Hindlimb muscle (tissue), 1 donor: ENCODE measurements at regions not wholly inside any gene's neighbourhood (a gene's known extent, or its start where the extent isn't known, plus 50 kb on each side); places are given as distances from the start of the nearest gene placed in this dataset.
"Not testable (repeated sequence)": the region's sequence is repeated elsewhere in the genome, so short reads cannot be mapped to it uniquely, and the experiment has no call there.

Experiments used
- DNase-seq: peaks from one replicate; pipeline ENCODE4 v3.0.0-alpha.2; 2013

DNA sequence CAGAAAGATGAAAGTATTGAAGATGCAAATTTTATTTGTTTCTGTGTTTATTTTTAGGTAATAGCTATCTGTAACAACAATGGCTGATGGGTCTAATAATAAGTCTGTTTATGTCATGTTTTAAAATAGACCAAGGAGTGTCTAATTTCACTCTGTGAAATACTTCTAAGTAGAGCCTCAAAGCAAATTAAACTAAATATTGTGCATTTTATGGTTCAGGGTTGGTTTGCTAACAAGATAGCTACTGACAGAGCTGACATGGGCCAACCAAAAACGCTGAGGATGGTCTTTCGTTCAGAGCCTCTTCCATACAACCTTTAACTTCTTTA, 437.6 kb upstream of the CTSO start:
- DNase-seq: peak; percentile 4

DNA sequence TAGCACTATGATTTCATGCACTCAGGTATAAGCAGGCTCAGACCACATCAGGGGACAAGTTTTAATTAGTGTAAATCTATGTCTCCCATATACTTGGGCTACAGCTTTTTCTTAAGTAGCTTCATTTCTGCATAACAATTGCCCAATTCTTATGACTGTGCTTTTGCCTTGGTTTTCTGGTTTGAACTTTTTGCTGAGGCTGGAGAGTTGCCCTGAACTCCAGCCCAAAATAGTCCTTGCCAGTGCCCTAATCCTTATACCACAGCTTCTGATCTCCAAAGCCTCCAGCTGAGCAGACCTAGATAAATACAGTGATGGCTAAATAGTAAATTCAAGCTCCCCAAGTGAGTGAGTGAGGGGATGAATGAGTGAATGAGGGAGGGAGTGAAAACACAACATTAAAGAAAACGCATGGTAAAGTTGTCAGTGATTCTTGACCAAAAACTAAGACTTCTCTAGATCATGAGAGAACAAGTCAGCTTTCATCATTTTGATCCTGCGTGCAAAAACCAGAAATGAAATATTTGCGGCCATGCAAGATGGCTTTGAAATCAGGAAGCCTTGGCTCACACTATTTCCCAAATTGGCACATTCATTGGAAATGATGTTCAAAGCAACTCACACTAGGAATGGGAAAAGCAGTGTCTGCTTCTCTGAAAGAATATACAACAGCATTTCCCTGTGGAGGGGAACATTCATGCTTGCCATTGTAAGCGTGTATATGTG, 437.1 kb upstream of the CTSO start:
- peak; percentile 51 for DNase-seq

DNA sequence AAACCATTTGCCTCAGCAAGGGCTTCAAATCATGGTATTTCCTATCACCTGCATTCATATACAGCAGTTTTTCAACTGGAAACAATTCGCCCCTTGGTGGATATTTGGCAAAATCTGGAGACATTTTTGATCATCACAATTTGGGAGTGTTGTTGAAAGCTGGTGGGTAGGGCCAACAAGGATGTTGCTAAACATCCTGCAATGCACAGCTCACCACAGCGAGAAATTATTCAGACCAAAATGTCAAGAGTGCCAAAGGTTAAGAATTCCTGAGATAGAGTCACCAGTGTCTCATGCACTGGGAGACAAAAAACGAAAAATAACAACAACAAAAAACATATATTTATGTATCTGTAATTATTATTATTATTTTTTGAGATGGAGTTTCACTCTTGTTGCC, 435.2 kb upstream of the CTSO start:
- no peak for DNase-seq

DNA sequence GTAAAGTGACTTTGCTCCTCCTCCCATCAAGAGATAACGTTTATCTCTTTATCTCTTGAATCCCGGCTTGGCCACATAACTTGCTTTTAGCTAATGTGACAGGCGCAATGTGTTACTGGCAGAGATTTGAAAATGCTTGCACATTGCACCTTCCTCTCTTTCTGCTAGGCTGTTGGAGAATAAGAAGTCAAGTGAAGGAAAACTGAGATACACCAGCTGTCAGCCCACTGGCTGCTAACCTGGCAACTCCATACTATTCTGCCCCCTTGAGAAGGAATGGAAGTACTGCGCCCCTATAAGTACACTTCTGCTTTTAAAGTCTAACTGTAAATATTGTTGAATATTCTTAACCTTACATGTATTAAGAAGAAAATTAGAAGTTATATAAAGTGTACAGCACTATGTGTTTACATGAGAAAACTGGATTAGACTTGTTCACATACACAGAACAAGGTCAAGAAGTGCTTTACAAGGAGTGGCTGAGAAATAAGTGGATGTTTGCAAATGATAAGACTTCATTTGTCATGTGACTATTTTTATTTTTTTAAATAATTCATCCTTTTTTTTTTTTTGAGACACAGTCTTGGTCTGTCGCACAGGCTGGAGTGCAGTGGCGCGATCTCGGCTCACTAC, 424.5 kb upstream of the CTSO start:
- no peak for DNase-seq

DNA sequence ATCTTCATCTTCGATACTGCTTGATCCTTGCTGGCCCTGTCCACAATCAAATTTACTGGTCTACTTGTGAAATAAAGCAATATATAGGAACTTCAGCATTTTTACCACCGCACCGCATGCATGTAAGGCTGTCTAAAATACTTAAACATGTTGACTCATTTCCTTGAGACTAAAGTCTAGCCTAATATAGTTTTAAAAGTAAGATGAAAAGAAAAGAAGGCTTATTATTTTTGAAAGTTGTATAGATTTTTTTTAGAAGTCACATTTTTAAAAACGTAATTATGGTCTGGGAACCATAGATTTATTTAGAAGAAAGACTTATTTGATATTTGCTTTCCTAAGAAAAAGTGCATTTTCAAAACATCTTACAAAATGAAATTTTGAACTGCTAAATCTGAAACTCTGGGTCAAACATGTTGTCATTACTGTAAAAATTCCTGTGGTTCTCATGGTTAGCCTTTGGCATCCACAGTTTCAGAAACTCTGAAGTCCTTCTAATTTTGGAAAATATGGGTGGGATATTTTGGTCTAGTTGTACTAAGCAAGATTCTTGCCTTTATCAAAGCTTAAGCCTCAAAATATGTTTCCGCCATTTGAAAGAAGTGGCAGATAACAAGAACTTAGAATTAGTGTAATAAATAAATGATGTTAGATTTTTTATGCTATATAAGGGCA, 423.5 kb upstream of the CTSO start:
- no peak for DNase-seq

DNA sequence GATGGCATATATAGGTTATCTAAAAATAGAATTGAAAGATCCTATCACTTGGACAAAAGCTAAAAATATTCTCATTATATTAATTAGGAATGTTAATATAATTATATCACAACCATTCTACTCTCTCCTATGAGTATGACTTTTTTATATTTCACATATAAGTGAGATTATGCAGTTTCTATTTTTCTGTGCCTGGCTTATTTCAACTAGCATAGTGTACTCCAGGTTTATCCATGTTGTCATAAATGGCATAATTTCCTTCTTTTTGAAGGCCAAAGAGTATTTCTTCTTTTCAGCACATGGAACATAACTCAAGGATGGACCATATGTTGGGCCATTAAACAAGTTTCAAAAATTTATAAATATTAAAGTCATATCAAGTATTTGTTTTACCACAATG, 421.2 kb upstream of the CTSO start:
- no peak for DNase-seq

DNA sequence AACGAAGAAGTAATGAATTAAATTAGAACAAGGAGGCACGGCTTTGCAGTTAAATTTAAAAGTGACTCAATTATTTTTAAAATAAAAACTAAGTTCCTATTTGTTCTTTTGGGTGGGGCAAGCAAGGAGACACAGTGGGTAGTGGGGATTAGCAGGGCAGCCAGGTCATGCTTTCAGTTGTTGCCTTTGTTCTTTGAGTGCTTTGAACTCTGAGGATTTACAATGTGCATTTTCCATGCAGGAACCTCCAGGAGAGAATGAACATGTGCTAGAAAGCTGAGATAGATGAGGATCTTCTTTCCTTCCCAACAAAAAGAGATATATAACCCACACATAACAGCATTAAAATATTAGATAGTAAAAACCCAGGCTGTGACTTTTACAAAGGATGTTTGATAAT, 420.4 kb upstream of the CTSO start:
- no peak for DNase-seq

DNA sequence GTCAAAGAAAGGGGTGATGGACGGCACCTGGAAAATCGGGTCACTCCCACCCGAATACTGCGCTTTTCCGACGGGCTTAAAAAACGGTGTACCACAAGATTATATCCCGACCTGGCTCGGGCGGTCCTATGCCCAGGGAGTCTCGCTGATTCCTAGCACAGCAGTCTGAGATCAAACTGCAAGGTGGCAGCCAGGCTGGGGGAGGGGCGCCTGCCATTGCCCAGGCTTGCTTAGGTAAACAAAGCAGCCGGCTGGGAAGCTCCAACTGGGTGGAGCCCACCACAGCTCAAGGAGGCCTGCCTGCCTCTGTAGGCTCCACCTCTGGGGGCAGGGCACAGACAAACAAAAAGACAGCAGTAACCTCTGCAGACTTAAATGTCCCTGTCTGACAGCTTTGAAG, 413.8 kb upstream of the CTSO start:
- DNase-seq: not testable (repeated sequence)

DNA sequence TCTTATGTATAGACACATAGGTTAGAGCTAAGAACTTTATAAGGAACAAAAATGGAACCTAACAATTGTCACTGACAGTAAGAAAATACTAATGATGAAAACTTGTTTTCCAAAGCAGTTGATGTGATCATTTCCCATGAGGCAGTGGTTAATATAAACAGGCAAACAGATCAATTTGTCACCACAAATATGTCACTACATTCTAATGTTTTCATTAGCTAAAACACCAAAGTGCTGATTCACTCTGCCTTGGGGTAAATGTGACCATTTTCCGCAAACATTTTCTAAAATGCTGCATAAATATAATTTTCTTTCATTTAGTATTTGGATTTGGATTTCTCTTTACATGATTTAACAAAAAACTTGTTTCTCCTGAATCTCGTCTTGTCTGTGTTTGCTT, 408.9 kb upstream of the CTSO start:
- DNase-seq: no peak

DNA sequence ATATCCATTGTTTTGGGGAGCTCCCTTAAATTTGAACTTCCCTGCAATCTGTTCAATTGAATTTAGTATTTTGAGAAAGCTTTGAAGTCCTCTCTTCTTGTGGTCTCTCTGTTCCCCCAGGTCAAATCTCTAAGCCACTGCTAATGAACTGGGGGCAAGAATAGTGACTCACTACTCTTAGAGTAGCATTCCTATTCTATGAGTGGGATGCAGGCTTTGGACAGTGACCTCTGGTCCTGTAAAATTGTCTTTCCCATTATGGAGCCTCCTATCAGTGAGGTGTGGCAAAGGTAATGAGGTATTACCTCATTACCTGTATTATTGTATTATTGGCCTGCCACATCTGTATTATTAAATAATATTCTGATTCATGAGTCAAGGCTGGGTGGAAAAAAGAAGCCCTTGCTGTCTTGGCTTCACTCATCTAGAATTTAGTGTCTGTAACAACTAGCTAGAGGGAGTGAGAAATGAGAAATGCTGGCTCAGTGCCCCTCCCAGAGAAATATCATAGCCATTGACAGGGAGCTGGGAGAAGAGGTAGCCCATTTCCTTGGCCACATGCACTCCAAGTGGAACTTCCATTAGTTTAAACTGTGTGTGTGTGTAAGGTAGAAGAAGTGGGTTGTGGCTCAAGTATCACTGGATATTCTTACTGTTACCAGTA, 393.9 kb upstream of the CTSO start:
- DNase-seq: no peak

DNA sequence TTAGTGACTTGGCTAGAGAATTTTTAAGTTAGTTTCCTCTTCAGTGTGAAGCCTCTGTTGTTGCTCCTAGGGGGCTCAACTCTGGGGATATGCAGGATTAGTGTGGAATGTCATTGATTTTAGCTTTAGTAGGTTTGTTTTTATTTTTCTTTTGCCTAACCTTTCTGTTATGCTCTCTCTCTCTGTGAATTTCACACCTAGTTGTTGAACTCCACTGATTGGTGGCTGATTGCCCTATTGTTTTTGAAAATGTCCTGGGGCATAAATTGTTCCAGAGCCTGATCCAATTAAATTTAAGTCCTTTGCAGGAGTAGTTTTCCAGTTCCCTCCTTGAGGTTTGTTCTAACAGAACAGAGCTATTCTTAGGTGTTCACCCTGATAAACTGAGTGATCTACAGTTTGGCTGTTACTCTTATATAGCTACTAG, 393.3 kb upstream of the CTSO start:
- no peak for DNase-seq

DNA sequence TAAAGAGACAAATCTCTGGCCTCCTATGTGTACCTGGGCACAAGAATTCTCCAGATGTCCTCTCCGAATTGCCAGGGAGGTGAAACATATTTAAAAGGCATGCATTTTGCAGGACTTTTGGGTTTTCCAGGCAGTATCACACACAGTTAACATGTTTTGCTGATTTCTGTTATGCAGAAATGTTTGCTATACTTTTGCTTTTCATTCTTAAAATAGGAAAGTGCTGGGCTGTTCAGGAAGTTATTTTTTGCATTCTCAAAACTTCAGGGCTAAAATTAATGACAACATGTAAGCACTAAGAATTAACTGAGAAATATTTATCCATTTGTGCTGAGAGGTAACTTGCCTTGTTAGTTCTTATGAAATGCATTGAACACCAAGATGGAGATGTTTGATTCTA, 390.7 kb upstream of the CTSO start:
- no peak for DNase-seq

DNA sequence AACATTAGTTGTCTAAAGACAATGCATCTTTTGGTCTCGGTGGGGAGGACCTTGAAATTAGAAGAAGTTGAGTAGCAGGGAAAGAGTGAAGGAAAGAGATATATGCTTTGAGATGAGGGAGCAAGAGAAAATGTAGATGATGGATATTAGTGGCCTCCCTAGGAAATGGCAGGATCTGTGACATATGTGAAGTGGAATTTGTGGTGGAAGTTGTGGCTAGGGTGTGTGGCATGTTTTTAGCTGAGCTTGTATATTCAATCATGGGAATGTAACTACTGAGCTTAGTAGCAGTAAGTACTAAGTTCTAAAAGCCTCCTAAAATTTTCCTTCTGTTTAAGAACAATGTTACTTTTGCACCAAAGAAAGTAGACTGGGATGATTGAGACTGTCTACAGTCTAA, 382.8 kb upstream of the CTSO start:
- DNase-seq: no peak

DNA sequence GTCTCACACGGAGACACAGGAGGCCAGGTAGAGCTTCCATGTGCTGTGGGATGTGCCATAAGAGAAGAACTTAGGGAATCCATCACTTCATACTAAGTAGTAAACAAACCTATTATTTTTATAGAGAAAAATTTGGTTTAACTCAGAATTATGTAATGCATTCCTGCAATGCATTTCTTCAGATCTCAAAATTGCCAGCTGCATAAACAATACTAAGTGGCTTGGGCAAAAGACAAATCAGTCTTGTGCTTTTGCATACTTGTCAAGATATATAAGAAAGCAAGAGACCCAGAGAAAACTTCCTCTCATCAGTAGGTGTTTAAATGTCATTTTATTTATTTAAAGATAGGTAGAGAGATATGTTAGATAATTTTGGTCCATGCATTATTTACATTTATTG, 382.1 kb upstream of the CTSO start:
- DNase-seq: no peak

DNA sequence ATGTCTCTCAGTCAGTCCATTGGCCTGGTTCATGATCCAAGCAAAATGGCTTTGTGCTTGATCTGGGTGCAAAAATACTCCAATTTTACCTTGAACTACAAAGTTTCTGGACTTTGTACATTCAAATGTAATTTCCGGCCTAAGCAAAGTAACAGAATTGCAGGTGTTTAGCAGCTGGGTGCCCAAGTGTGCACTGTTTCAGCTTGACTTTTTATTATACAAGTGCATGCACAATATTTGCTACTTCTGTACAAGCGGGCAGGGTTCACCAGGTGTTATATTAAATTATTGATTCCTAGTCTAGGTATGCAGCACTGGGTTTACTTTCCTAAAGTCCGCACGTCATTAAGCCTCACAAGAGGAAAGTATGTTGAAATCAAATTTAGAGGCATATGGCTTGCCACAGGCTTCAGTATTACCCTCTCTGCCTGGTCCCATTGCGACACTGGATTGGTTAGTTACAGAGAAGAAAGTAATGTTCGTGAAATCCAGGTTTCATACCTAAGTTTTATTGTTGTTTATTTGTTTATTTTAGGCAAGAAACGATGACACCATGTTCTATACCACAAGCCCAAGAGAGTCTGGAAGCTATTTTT, 376.9 kb upstream of the CTSO start:
- no peak for DNase-seq

DNA sequence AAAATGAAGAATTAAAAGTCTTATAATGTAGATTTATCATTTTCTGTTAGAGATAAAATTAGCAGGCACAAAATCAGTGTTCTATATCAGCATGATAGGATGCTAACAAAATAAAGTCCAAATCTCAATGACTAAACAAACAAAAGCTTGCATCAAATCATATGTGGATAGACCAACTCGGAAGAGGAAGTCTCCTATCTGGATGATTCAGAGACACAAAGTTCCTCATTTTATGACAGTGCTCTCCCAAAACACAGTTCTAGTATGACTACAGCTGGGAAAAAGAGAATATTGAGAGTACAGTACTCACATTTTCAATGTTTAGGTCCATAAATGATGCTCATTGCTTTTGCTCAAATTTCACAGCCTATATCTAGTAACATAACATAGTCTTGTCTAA, 376.1 kb upstream of the CTSO start:
- DNase-seq: no peak

DNA sequence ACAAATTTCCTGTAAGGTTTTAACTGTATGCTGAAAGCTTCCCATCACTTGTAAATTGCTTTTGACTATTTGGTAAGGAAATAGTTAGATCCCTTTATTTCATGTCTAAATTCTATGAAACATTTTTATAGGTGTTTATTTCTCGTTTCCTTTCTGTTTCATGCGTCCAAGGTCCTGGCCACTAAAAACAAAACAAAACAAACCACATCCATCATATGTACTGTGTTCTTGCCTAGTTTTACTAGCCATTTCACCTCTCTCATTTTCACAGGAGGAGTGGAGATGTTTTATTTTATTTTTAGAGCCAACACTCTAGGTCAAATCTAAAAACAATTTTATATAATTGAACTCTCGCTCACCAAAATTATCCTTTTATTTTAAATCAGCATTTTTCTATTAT, 375.2 kb upstream of the CTSO start:
- no peak for DNase-seq

DNA sequence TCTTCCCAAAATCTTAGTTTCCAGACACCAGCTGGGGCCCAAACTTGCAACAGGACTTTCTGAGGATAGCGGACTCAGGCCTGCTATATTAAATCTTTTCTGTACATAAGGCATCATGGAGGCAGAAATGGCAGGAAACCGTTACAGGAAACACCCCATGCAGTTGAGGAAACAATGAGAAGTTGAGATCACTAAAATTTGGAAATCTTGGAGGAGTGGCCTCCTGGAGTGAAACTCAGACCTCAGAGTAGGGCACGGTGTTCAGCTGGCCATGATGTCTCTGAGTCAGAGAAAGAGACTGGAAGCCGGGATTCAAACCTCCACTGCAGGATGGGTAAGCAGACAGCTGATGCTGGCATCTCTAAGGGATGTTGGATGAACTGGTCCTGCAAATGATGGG, 372.6 kb upstream of the CTSO start:
- no peak for DNase-seq

DNA sequence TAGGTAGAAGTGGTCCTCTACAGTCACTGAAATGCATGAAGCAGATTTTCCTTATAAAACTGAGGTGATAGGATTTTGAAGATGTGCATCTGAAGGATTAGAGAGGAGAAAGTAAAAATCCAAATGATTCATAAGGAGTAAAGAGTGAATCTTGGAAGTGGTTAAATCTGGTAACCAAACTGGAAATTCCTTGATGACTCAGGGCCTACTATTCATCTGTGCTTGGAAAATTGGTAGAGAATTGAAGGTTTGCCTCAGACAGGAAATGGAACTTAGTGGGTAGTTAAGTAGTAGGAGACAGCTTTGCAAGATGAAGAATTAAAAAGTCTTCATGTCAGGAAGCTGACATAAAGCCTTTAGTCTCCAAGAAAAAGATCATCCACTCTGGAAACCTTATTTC, 368.9 kb upstream of the CTSO start:
- no peak for DNase-seq

DNA sequence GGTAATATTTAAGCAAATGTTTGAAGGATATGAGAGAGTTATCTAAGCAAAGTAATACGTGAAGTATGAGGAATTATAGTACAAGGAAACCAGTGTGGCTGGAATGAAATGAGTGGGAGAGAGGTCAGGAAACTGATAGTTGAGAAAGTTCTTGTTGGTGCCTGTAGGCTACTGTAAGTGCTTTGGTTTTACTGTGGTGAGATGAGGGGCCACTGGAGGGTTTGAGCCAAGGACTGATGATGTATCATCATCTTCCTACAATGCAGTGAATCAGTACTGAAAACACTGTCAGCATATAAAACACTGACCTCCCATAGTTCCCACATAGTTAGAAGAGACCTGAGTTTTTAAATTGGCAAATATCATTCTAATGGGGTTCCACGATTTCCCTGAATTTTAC, 367.5 kb upstream of the CTSO start:
- DNase-seq: no peak

DNA sequence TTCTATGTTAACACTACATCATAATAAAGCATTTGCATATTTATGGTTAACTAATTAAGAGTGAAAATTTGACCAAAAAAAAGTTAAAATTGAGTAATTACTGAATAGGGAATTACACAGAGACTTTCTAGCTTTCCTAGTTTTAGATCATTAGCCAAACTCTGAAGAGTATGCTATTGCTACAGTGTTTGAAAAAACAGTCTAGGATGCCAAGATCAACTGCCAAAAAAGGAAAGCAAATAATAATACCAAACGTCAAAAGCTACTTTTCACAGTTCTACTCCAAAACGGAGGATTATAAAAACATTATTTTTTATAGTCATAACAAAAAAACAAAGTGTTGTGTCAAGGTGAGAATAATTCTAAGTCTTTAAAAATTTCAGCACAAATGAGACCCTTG, 359.8 kb upstream of the CTSO start:
- no peak for DNase-seq

DNA sequence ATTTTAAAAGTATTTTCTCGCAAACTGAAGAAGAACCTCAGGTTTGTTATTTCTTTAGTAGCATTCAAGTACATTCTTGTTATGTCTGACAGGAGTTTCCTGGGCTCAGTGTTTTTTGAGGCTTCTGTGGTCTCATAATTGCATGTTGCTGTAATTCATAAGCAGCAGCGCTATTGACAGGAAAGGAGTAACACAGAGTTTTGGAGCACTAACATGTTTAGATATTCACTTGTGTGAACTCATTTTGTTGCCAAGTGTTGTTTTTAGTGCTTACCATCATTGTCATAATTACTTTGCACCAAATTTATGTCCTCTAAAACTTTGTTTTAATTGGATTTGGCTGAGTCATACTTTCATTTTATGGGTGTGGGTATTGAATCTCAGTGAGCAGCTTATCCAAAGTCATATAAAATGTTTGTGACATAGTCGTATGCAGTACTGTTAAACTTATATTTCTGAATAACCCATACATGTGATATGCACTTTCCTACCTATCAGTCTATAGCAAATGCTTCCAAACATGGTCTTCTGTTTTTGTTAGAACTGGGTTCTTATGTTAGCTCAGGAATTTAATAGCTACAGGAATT, 358.7 kb upstream of the CTSO start:
- no peak for DNase-seq

DNA sequence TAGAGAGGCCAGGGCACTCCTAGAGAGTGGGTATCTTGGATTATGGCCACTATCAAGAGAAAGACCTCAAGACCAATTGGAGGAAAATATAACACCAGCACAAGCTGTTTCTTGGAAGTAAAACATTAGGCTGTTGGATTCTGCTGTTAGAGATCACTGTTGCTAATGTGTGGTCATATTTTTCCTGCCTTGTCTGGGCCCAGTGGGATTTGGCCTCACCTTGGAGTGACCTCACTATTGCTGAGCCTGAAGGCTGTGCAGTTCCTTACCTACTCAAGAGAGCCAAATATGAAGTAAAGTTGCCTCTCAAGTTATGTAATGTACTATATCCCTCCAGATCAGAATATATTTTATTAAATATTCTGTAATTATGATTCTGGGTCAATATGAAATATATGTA, 355.4 kb upstream of the CTSO start:
- no peak for DNase-seq
